Liver (tissue), 3 donors: ENCODE measurements at regions not wholly inside any gene's neighbourhood (a gene's known extent, or its start where the extent isn't known, plus 50 kb on each side); places are given as distances from the start of the nearest gene placed in this dataset.

Experiments used
- EGR1 ChIP-seq, 2 donors: IDR thresholded peaks; 2 replicates each; pipeline ENCODE4 v1.6.1; 2016 to 2018; ENCODE audit warnings: antibody characterized with exemption in 2 of 2, low read depth in 2 of 2
- FOXA1 ChIP-seq: IDR thresholded peaks from 2 replicates; pipeline ENCODE4 v1.6.1; 2016; ENCODE audit warnings: antibody characterized with exemption
- GABPA ChIP-seq, 2 donors: IDR thresholded peaks in 1 of 2; conservative IDR thresholded peaks in 1 of 2; 2 replicates each; pipeline ENCODE4 v1.6.1; 2016; ENCODE audit warnings: antibody characterized with exemption in 2 of 2, mild to moderate bottlenecking in 1 of 2, moderate library complexity in 1 of 2
- NR2F2 ChIP-seq: IDR thresholded peaks from 2 replicates; pipeline ENCODE4 v1.6.1; 2016; ENCODE audit warnings: antibody characterized with exemption
- RAD21 ChIP-seq, 2 donors: IDR thresholded peaks; 2 replicates each; pipeline ENCODE4 v1.6.1; 2016; ENCODE audit warnings: antibody characterized with exemption in 2 of 2, mild to moderate bottlenecking in 2 of 2
- YY1 ChIP-seq: IDR thresholded peaks from 2 replicates; pipeline ENCODE4 v1.6.1; 2016; ENCODE audit warnings: antibody characterized with exemption, mild to moderate bottlenecking
- TF ChIP-seq, protein P1 (sequence below): IDR thresholded peaks from 2 replicates; pipeline ENCODE4 v1.6.1; 2016; ENCODE audit warnings: antibody characterized with exemption
- TF ChIP-seq, protein P2 (sequence below): IDR thresholded peaks from 2 replicates; pipeline ENCODE4 v1.6.1; 2016; ENCODE audit warnings: antibody characterized with exemption
- TF ChIP-seq, protein P3 (sequence below): fragments of 150-350 bp; IDR thresholded peaks from 2 replicates; pipeline ENCODE4 v1.5.1; 2017; ENCODE audit warnings: improper control_type of control experiment, low read depth, low read length; ENCODE audit not compliant: missing input control
- TF ChIP-seq, protein P4 (sequence below): IDR thresholded peaks from 2 replicates; pipeline ENCODE4 v1.6.1; 2016; ENCODE audit warnings: antibody characterized with exemption, mild to moderate bottlenecking
- TF ChIP-seq, protein P5 (sequence below): IDR thresholded peaks from 2 replicates; pipeline ENCODE4 v1.6.1; 2016; ENCODE audit warnings: antibody characterized with exemption
- donor health status: healthy.
- donor health status: healthy.

DNA sequence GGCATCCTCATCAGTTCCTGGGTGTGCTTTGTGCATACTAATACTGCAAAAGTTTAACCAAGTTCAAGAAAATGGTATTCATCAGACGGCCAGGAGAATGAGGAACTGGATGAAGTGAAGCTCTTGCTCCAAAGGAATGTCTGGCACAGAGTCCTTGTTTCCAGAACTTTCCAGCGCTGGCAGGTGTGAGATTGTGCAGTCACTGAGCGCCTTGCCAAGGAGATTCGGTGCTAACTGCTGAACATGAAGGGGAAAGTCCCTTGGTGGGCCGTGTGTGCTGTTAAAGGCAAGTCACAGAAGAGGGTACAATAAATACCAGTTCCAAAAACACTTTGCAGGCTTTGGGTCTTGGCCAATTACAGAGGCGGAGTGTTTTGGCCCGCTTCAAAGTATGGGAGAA, 262.3 kb upstream of the SOX4 start:
- TF ChIP-seq, protein P1, sequence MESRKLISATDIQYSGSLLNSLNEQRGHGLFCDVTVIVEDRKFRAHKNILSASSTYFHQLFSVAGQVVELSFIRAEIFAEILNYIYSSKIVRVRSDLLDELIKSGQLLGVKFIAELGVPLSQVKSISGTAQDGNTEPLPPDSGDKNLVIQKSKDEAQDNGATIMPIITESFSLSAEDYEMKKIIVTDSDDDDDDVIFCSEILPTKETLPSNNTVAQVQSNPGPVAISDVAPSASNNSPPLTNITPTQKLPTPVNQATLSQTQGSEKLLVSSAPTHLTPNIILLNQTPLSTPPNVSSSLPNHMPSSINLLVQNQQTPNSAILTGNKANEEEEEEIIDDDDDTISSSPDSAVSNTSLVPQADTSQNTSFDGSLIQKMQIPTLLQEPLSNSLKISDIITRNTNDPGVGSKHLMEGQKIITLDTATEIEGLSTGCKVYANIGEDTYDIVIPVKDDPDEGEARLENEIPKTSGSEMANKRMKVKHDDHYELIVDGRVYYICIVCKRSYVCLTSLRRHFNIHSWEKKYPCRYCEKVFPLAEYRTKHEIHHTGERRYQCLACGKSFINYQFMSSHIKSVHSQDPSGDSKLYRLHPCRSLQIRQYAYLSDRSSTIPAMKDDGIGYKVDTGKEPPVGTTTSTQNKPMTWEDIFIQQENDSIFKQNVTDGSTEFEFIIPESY = no peak
- TF ChIP-seq GABPA (IDR thresholded peaks at IDR 0.05 in 1 of 2, conservative IDR thresholded peaks at IDR 0.05 in 1 of 2) (no peak), NR2F2 (no peak), YY1 (no peak), EGR1 (IDR thresholded peaks at IDR 0.05; ENCODE audit: low read depth in 2 of 2) (no peak), FOXA1 (no peak), RAD21 (IDR thresholded peaks at IDR 0.05) (no peak)
- TF ChIP-seq, protein P2, sequence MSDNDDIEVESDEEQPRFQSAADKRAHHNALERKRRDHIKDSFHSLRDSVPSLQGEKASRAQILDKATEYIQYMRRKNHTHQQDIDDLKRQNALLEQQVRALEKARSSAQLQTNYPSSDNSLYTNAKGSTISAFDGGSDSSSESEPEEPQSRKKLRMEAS = no peak
- TF ChIP-seq, protein P3, sequence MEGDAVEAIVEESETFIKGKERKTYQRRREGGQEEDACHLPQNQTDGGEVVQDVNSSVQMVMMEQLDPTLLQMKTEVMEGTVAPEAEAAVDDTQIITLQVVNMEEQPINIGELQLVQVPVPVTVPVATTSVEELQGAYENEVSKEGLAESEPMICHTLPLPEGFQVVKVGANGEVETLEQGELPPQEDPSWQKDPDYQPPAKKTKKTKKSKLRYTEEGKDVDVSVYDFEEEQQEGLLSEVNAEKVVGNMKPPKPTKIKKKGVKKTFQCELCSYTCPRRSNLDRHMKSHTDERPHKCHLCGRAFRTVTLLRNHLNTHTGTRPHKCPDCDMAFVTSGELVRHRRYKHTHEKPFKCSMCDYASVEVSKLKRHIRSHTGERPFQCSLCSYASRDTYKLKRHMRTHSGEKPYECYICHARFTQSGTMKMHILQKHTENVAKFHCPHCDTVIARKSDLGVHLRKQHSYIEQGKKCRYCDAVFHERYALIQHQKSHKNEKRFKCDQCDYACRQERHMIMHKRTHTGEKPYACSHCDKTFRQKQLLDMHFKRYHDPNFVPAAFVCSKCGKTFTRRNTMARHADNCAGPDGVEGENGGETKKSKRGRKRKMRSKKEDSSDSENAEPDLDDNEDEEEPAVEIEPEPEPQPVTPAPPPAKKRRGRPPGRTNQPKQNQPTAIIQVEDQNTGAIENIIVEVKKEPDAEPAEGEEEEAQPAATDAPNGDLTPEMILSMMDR = no peak
- TF ChIP-seq, protein P4, sequence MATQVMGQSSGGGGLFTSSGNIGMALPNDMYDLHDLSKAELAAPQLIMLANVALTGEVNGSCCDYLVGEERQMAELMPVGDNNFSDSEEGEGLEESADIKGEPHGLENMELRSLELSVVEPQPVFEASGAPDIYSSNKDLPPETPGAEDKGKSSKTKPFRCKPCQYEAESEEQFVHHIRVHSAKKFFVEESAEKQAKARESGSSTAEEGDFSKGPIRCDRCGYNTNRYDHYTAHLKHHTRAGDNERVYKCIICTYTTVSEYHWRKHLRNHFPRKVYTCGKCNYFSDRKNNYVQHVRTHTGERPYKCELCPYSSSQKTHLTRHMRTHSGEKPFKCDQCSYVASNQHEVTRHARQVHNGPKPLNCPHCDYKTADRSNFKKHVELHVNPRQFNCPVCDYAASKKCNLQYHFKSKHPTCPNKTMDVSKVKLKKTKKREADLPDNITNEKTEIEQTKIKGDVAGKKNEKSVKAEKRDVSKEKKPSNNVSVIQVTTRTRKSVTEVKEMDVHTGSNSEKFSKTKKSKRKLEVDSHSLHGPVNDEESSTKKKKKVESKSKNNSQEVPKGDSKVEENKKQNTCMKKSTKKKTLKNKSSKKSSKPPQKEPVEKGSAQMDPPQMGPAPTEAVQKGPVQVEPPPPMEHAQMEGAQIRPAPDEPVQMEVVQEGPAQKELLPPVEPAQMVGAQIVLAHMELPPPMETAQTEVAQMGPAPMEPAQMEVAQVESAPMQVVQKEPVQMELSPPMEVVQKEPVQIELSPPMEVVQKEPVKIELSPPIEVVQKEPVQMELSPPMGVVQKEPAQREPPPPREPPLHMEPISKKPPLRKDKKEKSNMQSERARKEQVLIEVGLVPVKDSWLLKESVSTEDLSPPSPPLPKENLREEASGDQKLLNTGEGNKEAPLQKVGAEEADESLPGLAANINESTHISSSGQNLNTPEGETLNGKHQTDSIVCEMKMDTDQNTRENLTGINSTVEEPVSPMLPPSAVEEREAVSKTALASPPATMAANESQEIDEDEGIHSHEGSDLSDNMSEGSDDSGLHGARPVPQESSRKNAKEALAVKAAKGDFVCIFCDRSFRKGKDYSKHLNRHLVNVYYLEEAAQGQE = no peak
- TF ChIP-seq, protein P5, sequence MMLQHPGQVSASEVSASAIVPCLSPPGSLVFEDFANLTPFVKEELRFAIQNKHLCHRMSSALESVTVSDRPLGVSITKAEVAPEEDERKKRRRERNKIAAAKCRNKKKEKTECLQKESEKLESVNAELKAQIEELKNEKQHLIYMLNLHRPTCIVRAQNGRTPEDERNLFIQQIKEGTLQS = no peak
